Anterior cingulate cortex (tissue), 58 donors: ENCODE measurements at regions not wholly inside any gene's neighbourhood (a gene's known extent, or its start where the extent isn't known, plus 50 kb on each side); places are given as distances from the start of the nearest gene placed in this dataset.
"Not testable (repeated sequence)": the region's sequence is repeated elsewhere in the genome, so short reads cannot be mapped to it uniquely, and the experiment has no call there.

ENCODE experiments used
- DNase-seq, 58 donors: peaks; one replicate each; lab custom pipeline; 2025; lab: John Stamatoyannopoulos, UW

DNA sequence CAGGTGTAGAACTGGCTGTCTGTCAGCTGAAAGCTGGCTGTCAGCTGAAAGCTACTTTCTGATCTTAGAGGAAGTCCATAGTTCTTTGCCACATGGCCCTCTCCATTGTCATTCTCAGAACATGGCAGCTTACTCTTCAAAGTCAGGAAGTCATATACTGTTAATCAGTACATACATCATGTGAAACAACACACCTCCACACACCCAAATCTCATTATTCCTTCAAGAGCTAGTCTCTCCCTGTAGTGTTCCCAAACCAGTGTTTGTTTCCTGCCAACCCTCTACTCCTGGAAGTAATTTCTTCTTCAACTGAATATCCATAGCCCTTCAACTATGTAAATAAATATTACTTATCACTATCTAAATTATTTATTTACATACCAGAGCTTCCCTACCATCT lies 58.9 kb downstream of the OR5AK2 start:
- DNase-seq, result no peak

DNA sequence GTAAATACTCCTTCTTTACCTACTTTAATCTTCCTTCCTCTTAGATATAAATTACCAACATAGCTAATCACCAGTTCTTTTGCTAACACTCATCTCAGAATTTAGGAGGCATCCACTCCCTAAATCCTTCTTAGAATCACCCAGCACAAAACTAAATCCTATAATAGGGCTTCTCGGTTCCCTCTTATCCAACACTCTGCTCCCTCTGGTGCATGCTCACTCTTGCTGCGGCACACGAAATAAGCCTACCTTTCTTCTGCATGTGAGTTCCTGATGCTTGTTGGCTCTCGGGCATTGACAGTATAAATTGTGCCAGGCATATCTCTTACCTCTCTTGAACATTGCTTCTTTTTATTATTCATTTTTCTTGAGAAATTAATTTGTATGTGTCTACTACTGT lies 61.0 kb downstream of the OR5AK2 start:
- DNase-seq, result no peak

- DNase-seq, result no peak
These were observed 66.1 kb downstream of the OR5AK2 start for GRCh38 chr11:57054817-57055216.

DNA sequence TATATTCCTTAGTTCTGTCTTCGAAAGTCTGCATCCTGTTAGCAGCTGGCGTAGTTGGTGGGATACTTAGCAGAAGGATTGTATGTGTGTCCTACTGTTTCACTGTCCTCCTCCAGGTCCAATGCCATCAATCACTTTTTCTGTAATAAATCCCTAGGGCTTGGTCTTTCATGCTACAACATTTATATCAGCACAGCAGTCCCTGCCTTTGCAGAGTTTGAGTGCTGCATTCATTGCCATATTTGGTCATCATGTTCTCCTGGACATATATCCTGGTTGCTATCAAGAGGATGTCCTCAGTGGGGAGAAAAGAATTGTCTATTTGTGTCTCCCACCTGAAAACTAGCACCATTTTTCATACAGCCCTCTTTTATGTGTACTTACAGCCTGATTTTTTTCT lies 67.0 kb downstream of the OR5AK2 start:
- DNase-seq, result no peak

GRCh38 chr11:57056735-57057134 lies 68.0 kb downstream of the OR5AK2 start:
- no peak for DNase-seq

DNA sequence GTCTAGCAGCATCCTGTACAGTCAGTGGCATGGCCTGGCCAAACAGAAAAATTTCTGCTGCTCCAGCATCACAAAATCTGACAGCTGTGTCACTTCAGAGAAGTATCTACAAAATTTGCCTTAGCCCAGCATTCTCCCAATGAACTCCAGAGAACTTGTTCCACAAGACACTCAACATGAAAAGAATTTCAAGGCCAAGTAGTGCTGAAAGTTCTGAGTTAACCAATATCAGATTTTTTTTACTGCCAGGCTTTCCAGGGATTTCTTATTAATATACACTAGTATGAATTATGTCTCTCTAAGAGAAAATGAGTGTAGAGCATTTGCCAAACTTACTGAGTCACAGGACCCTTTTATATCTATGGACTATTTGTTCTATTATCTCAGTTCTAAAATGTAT lies 68.8 kb downstream of the OR5AK2 start:
- no peak for DNase-seq

GRCh38 chr11:57062957-57063356 lies 74.2 kb downstream of the OR5AK2 start:
- not testable (repeated sequence) for DNase-seq

- no peak for DNase-seq
These were observed 81.2 kb downstream of the OR5AK2 start for GRCh38 chr11:57069942-57070341.

DNA sequence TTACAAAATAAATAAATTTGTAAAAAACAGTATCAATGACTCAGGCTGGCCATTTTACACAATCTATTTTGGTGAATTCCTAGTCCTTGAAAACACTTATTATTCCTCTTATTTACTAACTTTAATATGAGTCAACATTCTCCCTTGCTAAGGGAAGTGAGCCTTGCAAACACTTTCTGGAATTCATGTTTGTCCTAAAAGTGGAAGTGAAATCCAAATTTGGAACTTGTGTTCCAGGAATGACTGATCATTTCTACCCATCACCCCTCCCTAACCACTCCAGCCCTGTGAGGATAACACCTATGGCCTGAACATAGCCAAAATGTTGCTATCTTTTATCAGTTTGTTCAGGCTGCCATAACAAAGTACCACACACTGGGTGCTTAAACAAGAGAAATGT lies 83.1 kb downstream of the OR5AK2 start:
- DNase-seq, result no peak

DNA sequence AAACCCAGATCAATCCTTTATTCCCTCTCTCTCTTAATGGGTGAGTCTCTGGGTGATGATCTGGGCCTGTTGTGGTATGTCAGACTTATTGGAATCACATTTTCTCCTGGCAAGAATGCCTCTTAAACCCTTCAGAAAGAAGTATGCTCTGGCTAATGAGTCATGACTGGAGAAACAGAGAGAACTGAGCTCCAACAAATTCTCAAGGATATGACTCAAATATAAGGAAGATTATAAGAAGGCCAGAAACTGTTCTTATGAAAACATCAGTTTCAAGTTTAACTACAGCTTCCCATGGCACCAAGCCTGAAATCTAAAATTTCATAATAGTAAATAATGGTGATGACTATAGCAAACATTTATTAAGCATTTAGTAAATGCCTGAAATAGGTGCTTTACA lies 83.9 kb downstream of the OR5AK2 start:
- peak in 1 of 58 donors; percentile 3 for DNase-seq

- DNase-seq, result no peak
These were observed 84.4 kb downstream of the OR5AK2 start for GRCh38 chr11:57073128-57073527.

DNA sequence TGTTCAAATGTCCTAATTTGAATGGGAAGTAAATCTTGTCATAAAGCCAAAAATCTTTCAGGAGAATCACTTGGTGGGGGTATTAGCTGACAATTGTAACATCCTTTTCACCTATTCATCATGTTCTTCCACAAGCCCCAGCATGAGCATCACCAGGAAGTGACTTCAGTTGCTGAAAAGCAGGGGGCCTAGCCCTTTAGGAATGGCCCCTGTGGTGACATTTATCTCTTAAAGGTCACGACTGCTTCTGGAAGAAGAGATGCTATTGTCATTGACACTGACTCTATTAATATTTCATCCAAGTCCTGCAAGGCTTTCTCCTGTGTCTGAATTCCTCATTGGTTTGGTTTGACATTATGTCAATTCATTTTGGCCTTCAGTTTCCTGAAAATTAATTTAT lies 92.6 kb downstream of the OR5AK2 start:
- DNase-seq, result no peak

GRCh38 chr11:57082125-57082524 lies 93.4 kb downstream of the OR5AK2 start:
- no peak for DNase-seq

DNA sequence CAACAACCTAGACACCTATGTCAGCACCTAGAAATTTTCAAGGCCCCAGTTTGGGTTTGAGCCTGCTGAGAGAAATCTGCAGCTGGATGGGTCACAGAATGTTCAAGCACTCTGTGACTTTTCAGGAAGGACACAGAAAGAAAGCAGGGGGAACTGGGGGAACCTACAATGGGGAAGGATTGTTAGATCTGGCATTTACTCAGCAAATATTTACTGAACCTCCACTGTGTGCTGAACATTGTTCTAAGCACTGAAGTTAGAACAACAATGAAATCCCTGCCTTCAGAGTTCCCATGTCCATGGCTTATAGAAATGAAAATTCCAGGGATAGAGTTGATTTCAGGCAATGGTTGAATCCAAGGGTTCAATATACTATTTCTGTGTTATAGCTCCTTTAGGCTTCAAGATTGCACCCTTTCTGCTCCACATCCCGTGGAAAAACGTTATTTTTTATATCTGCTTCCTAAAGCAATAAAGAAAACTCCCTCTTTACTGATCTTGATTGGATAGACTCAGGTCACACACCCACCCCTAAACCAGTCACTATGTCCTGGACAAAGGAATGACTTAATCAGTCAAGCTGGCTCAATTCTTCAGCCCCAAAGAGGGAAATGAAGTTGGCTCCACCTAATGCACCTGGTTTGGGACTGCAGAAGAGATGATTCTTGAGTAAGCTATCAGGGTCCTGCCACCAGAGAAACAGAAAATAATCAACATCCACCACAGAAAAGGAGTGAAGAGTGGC lies 95.1 kb downstream of the OR5AK2 start:
- DNase-seq, result no peak

- DNase-seq, result no peak
These were observed 96.1 kb upstream of the LRRC55 start for GRCh38 chr11:57085611-57086010.

DNA sequence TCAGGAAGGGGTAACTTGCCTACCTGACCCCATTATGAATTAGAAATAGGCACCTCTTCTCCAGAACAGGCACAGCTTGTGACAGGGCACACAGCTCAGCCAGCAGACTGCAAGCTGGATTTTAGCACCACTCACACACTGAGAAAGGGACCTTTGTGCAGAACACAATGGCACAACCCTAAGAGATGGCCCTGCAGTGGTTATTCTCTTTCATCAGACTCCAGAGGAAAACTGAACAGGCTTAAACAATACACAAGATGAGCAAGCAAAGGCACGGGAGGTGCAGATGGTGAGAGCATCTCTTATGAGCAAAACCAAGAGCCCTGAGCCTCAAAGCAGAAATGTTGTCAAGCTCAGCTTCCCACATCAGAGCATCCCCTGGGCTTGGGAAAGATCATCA lies 93.8 kb upstream of the LRRC55 start:
- DNase-seq, result peak in 6 of 58 donors; percentile 0 to 26 (median 2)

GRCh38 chr11:57092028-57092698 lies 89.6 kb upstream of the LRRC55 start:
- DNase-seq, result no peak

- DNase-seq, result no peak
These were observed 87.4 kb upstream of the LRRC55 start for GRCh38 chr11:57094181-57094935.

- no peak for DNase-seq
These were observed 86.3 kb upstream of the LRRC55 start for GRCh38 chr11:57095417-57095816.

DNA sequence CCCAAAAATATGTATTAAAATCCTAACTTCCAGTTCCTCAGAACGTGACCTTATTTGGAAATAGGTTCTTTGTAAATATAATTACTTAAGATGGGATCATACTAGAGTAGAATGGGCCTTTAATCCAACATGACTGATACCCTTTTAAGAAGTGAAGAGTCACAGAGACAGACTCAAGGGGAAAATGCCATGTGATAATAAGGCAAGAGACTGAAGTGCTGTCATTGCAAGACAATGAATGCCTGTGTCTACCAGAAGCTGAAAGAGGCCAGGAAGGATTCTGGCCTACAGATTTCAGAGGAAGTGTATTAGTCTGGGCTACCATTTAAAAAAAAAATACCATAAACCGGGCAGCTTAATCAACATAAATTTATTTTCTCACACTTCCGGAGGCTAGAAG lies 85.9 kb upstream of the LRRC55 start:
- no peak for DNase-seq

- DNase-seq, result no peak
These were observed 84.6 kb upstream of the LRRC55 start for GRCh38 chr11:57097149-57097548.

DNA sequence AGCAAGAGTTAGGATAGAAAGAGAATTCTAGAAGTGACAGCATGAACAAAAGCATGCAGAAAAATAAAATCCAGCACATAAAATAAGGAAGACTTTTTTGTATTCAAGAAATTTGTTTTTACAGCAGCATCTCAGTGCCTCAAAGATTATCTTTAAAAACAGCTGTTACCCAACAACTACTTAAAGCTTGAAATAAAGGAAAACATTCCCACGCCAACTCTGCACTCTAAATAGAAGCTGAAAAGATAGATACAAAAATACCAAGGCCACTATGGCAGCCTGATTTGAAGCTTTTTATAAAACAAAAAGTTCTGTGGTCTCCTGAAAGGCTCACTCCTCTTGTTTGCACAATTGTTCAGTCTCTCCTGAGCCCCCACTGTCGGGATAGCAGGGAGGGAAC lies 83.6 kb upstream of the LRRC55 start:
- DNase-seq, result no peak
